Hematopoietic multipotent progenitor cell treated with erythropoietin and hydrocortisone succinate and interleukin-3 and kit ligand, for 6 days (in vitro differentiated cells): ENCODE measurements at regions not wholly inside any gene's neighbourhood (a gene's known extent, or its start where the extent isn't known, plus 50 kb on each side); places are given as distances from the start of the nearest gene placed in this dataset.

ENCODE experiments used
- DNase-seq: peaks from one replicate; pipeline ENCODE4 v3.0.0-alpha.2; 2015

DNA sequence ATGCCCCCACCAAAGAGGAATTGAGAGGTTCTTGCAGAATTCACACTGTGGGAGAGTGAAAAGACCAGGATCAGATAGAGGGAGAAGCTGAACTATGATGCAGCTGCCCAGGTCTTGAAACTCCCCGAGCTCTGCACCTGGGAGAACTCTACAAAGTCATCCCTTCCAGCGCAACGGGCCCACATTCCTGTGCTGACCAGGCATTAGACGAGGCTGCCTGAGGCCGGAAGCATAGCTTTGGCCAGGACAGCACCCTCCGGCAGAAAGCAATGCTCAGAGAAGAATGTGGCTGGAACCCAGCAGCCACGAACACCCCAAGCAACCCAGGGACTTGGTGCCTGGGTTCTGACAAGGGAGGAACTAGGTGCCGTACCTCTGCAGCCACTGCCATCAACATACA lies 281.5 kb upstream of the CDH4 start:
- no peak for DNase-seq

DNA sequence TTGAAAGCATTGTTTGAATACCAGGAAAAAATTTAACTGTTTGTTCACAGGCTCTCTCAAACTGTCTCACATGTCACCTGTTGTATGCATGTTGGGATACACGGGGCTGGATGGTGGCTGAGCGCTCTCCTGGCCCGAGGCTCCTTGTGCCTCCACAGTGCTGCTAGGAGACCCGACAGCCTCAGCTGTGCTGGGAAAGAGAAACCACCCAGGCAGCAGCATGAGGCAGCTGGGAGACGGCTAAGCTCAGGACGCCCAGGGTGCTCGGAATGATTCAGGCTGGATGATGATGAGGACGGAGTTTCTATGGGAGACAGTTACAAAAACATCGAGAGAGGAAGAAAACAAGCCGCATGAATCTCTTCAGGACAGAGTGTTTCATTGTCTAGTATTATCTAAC lies 278.0 kb upstream of the CDH4 start:
- no peak for DNase-seq

DNA sequence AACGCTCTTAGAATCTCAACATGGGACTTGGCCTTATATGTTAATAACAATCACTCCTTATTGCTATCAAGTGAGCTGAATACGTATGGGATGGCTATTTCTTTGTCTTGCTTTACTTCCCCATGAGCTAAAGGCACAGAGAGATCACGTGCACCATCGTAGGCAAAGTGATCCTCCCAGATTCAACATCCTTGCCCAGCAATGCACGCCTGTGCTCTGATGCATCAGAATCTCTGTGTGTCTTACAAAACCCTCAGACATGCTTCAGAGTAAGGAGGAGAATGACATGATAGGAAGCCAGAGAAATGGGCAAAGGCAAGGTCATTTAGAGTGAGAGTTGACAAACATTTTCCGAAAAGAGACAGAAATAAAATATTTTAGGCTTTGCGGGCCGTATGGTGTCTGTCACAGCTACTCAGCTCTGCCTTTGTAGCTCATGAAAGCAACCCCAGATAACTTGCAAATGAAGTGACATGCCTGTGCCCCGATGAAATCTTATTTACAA lies 277.6 kb upstream of the CDH4 start:
- no peak for DNase-seq

DNA sequence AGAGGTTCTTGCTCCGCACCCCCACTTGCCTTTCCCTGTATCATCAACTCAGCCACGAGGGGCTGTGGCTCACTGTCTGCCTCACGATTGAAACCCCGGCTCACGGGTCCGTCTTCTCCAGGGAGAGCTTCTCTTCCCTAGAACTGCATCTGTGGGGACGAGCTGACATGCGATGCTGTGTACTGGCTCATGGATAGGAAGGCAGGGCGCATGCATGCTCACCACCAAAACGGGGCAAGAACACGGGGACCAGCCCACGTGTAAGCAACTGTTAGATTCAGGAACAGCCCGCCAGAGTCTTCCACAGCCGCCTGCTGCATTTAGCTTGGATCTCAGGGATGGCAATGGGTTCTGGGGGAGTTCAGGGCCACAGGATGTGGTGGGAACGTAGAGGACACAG lies 275.9 kb upstream of the CDH4 start:
- DNase-seq = no peak

DNA sequence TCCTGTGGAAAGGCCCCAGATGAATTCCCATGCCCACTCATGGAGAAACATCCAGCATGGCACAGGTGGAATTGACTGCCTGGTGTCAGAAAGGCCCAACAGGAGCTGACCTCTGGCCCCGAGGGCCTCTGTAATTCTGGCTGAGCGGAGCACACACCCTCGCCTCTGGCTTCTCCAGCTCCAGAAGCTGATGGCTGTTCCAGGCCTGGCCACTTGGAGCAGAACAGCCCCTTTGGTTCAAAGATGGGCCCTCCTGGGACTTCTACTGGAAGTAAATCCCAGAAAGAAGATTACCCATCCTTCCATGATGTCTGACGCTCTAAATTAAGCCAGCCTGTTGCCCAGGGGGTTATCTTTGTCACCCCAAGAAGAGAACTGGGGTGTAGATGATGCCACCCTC lies 275.1 kb upstream of the CDH4 start:
- no peak for DNase-seq

DNA sequence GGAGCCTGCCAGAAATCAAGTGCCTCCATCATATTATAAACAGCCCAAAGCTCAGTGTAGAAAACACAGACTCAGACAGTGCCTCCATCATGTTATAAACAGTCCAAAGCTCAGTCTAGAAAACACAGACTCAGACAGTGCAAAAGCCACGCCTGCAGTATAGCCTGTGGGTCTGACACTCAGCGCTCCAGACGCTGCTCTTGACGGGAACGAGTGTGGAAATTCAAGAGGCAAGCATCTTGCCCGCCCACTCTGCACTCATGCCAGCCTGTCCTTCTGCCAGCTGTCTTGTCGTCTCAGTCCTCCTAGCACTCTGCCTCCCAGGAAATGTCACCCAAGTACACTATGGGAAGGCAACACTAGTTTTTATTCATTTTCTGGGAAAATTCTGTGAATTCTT lies 274.2 kb upstream of the CDH4 start:
- no peak for DNase-seq

DNA sequence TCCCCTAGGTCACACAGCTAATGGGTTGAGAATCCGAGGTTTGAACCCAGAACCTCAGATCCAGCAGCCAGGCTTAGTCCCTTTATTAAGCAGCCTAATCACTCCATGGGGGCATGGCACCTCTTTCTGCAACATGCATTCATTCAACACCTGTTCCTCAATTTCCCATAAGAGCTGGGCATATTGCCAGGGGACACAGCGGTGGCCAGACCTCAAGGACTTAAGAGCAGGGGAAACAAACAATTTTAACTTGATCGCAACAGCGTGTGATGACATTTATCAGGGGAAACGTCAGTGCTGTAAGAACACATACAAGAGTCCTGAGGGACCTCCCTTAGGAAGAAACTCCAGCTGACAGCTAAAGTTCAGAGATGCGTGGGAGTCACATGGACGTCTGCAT lies 267.4 kb upstream of the CDH4 start:
- DNase-seq = no peak

DNA sequence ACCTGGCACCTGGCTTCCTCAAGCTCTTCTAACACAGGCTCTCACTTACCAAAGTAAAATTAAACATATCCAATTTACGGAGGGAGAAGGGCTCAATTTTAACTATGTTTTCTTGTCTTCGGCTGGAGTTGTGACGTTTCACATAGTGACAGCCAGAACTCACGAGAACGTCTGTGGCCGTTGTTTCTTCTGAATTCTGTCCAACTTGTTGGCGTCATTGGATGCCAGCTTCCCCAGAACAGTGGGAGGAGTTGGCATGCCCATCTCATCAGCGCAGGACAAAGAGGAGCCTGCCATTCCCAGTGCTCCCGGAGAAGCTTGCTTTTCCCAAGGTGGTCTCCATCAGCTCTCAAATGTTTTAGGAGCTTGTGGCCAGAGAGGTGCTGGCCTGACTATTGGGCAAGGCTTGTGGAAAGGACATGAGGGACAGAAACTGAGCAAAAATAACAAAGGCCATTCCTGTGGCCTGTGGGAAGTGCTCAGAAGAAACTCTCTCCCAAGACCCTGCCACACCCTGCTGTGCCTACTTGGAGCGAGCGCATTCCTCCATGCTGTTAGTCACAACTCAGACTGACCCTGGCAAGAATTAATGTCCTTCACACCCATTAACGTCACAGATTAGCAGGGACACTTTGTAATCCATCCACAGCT lies 265.4 kb upstream of the CDH4 start:
- no peak for DNase-seq

DNA sequence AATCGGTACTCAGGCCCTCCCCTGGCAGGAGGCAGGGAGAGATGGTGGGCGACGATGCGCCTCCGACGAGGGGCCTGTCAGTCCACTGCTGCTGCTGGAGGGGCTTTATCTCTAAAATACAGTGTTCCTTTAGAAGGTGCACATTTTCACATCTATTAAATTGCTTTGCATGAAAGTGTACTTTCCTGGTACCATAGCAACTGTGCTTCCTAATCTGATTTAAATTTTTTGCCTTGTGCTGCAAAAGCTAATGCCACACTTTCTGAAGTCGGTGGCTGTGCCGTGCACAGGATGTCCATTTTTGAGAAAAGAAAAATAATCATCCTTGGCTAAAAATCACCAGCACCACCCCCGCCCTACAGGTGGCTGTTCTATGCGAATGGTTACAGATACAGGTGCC lies 262.0 kb upstream of the CDH4 start:
- no peak for DNase-seq

DNA sequence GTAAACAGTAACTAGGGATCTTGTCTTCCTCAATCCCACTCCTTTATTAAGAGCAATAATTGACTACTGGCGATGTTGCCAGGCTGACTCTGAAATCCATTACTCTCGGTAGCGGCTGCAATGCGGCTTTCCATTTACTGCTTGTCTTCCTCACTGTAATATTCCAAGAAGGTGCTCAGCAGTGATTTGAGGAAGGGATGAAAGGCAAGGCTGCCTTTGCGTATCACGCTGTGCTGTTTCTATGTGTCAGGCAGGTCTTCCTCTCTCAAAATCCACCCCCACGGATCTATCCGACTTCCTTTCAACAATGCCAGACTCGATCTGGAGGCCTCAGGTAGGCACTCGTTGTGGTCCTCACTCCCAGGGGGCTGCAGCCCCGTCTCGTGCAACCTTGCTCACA lies 261.4 kb upstream of the CDH4 start:
- no peak for DNase-seq

DNA sequence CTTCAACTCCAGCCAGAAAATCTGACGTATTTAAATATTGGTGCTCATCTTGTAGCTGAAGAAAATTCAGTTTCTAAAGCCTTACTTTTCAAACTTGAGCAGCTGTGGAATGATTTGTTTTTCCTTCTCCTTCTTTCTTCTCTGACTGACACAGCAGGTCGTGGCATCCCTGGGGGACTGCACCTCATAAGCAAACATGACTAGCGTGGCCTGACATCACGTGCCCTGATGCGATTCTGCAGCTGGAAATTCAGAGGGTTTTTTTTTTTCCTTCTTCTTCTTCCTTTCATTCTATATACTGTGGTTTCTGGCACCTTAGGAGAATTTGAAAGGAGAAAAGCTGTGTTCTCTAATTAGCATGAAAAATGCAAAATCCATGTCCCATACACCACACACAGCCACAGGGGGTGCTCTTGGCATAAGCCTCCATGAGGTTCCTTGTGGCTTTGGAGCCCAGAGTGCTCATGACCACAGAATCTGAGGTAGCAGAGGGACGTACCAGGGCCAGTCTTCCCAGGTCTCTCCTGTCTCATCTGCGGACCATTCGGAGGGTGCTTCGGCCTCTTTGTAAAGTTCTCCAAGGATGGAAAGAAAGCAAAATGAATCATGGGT lies 258.5 kb upstream of the CDH4 start:
- DNase-seq = peak; percentile 3

DNA sequence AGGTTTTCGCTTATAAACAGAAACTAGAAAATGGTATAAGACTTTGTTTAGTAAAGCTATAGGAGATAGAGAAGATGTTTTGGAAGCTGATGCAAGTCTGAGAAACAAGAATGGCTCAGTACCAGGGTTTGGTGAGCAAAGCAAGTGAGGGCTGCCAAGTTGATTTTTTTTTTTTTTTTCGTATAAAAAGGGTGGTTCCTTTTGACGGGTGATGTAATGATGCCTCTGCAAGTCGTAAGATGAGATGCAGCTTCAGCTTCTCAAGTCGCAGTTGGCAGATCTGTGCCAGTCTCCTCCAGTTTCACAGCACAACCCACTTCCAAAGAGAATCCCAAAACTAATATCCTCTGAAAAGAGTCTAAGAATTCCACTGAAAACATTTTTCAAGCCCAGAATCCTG lies 252.8 kb upstream of the CDH4 start:
- no peak for DNase-seq

DNA sequence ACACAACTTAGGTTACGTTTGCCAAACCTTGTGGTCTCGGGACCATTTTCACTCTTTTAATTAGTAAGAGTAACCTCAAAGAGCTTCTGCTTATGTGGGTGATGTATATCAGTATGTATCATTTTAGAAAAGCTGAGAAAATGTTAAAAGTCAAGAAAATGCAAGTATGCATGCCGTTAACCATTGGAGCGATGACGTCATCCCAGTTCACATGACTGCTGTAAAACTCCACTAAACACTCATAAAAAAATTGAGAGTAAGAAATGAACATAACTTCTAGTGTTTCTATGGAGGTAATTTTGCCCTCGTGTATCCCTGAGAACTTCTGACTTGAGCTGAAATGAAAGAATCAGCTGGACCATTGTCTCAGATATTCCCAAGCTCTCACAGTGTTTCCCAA lies 250.0 kb upstream of the CDH4 start:
- no peak for DNase-seq

DNA sequence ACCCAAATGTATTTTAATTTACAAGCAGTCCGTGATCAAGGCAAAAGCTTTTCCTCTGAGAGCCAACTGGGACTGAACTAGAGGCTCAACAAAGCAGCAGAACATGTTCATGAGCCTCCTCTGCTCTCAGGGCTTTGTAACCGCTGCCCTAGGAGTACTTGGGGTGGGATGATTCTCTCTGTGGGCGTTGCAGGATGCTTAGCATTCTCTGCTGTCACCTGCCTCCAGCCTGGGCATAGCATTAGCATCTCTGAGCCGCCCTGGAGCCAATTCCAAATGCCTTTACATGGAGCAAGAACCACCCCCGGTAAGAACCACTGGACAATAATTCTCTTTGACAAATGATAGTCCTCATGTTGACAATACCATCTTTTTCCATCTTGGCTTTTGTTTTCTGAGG lies 237.6 kb upstream of the CDH4 start:
- no peak for DNase-seq

DNA sequence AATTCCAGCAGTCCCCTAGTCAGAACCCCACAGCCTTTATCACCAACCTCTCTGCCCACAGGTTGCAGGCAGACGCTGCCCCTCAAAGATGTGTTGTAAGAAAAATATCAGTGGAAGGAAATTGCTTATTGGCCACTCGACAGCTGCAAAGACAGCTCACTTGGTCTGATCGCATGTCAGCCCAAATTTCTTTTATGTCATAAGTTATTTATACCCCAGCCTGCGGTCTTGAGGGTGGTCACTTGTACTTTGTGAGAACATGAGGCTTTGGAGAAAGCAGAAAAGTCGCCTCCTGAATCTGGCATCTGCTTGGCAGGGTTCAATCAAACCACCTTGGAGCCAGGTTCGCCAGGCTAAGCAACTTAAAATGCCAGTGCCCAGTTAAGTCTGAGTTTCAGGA lies 236.5 kb upstream of the CDH4 start:
- no peak for DNase-seq

DNA sequence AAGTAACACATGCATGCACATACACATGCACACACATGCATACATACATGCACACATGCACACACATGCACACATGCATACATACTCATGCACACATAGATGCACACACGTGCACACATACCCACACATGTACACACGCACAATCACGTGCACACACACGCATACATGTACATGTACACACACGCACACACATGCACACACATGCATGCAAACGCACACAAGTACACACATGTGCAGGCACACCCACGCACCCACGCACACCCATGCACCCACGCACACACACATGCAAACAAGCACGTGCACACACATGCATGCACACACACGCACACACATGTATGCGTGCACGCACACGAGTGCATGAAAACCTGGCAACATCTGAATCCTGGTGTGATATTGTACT lies 232.7 kb upstream of the CDH4 start:
- DNase-seq = no peak

DNA sequence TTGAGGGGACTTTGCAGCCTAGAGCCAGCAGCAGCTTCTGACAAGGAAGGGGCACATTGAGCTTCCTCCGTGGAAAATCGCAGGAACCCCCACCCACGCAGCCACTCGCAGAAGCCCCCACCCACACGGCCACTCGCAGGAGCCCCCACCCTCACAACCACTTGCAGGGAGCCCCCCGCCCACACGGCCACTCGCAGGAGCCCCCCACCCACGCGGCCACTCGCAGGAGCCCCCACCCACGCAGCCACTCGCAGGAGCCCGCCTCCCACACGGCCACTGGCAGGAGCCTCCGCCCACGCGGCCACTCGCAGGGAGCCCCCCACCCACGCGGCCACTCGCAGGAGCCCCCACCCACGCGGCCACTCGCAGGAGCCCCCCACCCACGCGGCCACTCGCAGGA lies 228.4 kb upstream of the CDH4 start:
- DNase-seq = no peak

DNA sequence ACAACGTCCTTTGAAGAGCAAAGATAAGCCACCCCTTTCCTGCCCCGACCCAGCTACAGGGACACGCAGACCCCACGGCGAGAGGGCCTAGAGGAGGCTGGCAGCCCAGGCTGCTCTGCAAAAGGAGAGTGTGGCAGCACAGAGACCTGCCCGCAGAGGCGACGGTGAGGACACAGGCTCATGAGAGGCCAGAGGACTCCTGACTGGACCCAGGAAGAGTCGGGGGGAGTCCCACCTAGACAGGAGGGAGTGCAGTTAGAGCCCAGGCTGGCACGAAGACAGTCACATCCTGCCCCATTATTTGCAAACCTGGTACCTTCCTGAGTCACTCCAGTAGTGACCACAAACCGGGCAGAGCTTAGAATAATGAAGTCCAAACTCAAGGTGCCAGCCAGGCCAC lies 227.7 kb upstream of the CDH4 start:
- DNase-seq = no peak

DNA sequence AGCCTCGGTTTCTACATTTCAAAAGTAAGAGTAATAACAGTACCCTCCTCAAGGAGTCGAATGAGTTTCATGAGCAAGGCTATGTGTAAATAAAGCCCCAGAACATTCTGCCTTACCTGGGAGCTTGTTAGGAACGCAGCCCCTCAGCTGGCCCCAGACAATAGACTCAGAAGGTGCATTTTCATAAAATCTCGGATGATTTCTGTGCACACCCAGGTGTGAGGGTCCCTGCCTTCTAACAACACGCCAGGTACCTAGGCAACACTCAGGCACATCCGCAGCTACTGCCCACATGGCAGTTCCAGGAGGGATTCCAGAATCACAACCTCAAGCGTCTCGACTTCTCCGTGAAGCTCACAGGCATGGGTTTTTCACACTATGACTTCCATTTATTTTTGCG lies 226.5 kb upstream of the CDH4 start:
- no peak for DNase-seq

DNA sequence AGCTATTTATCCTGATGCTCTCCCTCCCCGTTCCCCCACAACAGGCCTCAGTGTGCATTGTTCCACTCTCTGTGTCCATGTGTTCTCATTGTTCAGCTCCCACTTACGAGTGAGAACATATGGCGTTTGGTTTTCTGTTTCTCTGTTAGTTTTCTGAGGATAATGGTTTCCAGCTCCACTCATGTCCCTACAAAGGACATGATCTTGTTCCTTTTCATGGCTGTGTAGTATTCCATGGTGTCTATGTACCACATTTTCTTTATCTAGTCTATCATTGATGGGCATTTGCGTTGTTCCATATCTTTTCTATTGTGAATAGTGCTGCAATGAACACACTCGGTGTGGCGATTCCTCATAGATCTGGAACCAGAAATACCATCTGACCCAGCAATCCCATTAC lies 225.9 kb upstream of the CDH4 start:
- no peak for DNase-seq

DNA sequence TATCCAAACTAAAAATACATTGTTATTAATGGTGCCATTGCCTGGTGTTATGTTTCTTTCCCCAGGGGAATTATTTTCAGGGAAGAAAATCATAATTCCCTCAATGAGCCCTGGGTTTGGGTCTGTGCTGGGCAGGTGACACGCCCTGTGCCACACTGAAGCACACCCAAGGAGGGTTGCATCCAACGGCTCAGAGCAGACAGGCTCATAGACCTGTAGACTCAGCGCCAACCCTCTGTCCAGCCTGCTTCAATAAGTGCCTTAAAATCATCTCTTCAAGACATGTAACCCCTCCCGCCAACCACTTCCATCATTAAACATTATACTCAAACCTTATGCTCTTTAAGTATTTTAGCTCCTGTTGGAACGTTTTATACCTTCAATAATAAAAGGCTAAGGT lies 225.3 kb upstream of the CDH4 start:
- no peak for DNase-seq

DNA sequence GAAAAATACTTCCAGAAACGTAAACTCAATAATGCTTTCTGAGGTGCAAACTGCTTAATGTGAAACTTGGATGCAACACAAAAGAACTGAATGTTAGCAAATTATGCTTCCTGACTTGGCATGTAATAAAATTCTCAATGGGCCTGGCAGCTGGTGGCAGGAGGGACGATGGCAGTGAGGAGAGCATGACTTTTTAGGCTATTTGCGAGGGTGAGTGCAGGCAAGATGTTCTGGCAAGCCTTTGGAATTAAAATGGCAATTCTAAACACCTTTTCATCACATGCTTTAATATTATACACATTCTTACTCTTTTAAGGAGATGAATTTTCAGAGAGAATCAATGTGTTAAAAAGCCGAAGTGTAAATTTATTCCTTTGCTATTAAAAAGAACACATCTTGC lies 224.8 kb upstream of the CDH4 start:
- no peak for DNase-seq

DNA sequence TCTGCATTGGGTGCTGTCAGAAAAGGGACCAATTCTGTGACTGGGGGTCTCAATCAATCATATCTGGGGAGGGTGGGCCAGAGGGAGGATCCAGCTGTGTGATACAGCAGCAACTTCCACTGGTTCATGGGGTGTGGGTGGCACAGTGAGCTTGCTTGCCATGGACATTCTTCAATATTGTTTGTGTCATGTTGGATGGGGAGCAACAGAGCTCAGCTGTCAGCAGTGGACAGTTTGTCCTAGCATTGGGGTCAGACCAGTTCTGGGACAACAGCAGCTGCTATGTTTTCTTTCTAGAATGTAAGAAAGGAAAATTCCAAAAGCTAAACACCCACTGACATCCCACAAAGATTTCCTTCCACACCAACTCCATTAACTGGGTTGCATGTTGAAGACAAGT lies 221.9 kb upstream of the CDH4 start:
- no peak for DNase-seq

DNA sequence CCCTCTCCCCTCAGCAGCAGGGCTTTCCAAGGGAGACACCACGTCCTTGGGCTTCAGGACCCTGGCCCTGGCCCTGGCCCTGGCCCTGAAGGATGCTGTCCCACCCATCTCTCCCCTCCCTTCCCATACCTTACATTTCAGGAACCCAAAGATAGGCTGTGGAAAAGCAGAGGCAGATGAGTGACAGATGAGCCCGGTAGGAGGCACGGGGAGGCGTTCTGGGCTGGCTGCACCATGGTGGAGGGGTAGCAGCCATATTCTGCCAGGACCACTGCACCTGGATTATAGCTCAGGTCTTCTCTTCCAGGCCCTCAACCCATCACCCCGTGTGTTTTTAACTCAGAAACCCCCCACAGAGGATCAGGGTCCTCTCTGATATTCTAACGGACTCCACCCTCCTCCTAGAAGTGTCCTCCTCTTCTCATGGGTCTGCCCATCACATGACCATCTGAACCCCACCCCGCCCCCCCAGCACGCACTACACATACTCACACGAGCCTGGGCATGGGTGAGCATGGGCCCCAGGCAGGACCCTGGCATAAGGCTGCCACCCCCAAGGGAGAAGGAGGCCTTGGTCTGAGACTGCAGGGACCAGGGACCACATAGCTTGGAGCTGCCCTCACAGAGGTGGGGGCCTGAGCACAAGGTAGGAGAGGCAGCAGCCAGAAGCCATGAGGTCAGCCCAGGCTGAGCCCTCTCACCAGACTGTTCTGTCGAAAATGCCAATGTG lies 220.8 kb upstream of the CDH4 start:
- no peak for DNase-seq

DNA sequence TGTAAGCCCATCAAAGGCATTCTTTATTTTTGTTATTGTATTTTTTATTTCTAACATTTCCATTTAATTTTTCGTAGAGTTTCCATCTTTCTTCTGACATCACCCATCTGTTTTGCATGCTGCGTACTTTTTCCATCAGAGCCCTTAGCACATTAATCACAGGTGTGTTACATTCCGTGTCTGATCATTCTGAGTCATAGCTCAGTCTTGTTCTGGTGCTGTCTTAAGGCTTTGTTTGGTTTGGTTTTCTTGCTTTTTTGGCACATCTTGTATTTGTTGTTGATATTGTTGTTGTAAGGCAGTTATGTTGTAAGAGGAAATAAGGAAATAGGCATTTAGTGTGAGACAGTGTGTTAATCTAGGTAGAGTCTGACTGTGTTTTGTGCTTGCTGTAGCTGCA lies 214.6 kb upstream of the CDH4 start:
- DNase-seq = no peak
